HS-5 (cell line): ENCODE measurements at regions not wholly inside any gene's neighbourhood (a gene's known extent, or its start where the extent isn't known, plus 50 kb on each side); places are given as distances from the start of the nearest gene placed in this dataset.

Source experiments
- DNase-seq: peaks from one replicate; pipeline ENCODE4 v3.0.0-alpha.2; 2012; ENCODE audit warnings: low read depth

GRCh38 chr4:137203601-137204000 lies 328.7 kb downstream of the PCDH18 start:
- no peak for DNase-seq

GRCh38 chr4:137200322-137200721 lies 332.0 kb downstream of the PCDH18 start:
- no peak for DNase-seq

- DNase-seq = no peak
Observed at GRCh38 chr4:137198791-137199190, 333.5 kb downstream of the PCDH18 start.

GRCh38 chr4:137194670-137195069 lies 337.6 kb downstream of the PCDH18 start:
- no peak for DNase-seq

GRCh38 chr4:137193564-137193963 lies 338.7 kb downstream of the PCDH18 start:
- DNase-seq = no peak

GRCh38 chr4:137181293-137181899 lies 350.9 kb downstream of the PCDH18 start:
- no peak for DNase-seq

GRCh38 chr4:137180349-137180748 lies 351.9 kb downstream of the PCDH18 start:
- DNase-seq = no peak

GRCh38 chr4:137156807-137157206 lies 375.5 kb downstream of the PCDH18 start:
- DNase-seq = no peak

GRCh38 chr4:137156054-137156453 lies 376.2 kb downstream of the PCDH18 start:
- DNase-seq = peak; percentile 77

- DNase-seq = no peak
Observed at GRCh38 chr4:137131201-137131600, 401.1 kb downstream of the PCDH18 start.

GRCh38 chr4:137129845-137130244 lies 402.4 kb downstream of the PCDH18 start:
- no peak for DNase-seq

- peak; percentile 22 for DNase-seq
Observed at GRCh38 chr4:137129441-137129840, 402.9 kb downstream of the PCDH18 start.

- DNase-seq = peak; percentile 26
Observed at GRCh38 chr4:137125011-137125410, 407.3 kb downstream of the PCDH18 start.

GRCh38 chr4:137124278-137124932 lies 407.9 kb downstream of the PCDH18 start:
- peak; percentile 43 for DNase-seq

GRCh38 chr4:137122876-137123275 lies 409.4 kb downstream of the PCDH18 start:
- no peak for DNase-seq

GRCh38 chr4:137116144-137116543 lies 416.1 kb downstream of the PCDH18 start:
- no peak for DNase-seq

GRCh38 chr4:137106733-137107132 lies 425.6 kb downstream of the PCDH18 start:
- DNase-seq = no peak

GRCh38 chr4:137106287-137106686 lies 426.0 kb downstream of the PCDH18 start:
- no peak for DNase-seq

- no peak for DNase-seq
Observed at GRCh38 chr4:137090951-137091350, 441.3 kb downstream of the PCDH18 start.

- DNase-seq = no peak
Observed at GRCh38 chr4:137083571-137084135, 448.6 kb downstream of the PCDH18 start.

- no peak for DNase-seq
Observed at GRCh38 chr4:137082061-137082460, 450.2 kb downstream of the PCDH18 start.

GRCh38 chr4:137076908-137077307 lies 455.4 kb downstream of the PCDH18 start:
- DNase-seq = no peak

GRCh38 chr4:137075586-137075985 lies 456.7 kb downstream of the PCDH18 start:
- DNase-seq = no peak

GRCh38 chr4:137070614-137071013 lies 461.7 kb downstream of the PCDH18 start:
- no peak for DNase-seq
